B cell (primary cell): ENCODE measurements at regions not wholly inside any gene's neighbourhood (a gene's known extent, or its start where the extent isn't known, plus 50 kb on each side); places are given as distances from the start of the nearest gene placed in this dataset.

Experiments
- EZH2 ChIP-seq: IDR thresholded peaks from 2 replicates; pipeline ENCODE4 v1.6.1; 2012; ENCODE audit warnings: borderline replicate concordance, low read depth, mild to moderate bottlenecking, moderate library complexity, low read length; ENCODE audit not compliant: insufficient read depth, poor library complexity, severe bottlenecking
- TF ChIP-seq, protein P1 (sequence below): fragments of 200-600 bp; IDR thresholded peaks from one replicate; pipeline ENCODE4 v1.8.0; 2022; ENCODE audit warnings: antibody characterized with exemption, mild to moderate bottlenecking

DNA sequence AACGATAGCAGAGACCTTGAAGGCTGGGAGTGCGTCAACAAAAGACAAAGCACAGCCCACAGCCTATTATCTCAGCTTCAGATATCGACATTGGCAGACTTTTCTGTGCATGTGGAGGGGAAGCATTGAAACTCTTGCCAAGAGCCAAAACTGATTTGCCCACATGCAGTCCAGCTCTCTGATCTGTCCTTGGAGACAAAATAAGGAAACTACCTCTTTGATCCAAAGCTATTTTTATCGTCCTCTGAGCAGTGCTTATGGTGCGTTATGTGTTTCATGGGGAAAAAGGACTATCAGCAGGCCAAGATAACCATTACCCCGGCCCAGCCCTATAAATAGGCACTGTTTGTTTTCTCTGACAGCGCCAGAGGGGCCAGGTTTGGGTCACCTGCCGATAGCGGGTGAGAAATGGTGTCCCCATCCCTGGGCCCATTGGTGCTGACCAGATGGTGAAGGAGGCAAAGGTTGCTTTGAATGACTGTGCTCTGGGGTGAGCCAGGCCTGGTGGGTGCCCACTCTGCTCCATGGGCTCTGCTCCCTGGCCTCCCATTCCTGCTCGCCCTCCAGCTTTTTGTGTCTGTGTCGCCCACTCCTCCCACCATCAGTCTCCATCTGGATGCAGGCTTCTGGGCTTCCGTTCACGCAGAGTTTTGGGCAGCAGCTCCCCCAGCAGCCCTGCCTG, 176.1 kb upstream of the HS6ST1 start:
- TF ChIP-seq, protein P1, sequence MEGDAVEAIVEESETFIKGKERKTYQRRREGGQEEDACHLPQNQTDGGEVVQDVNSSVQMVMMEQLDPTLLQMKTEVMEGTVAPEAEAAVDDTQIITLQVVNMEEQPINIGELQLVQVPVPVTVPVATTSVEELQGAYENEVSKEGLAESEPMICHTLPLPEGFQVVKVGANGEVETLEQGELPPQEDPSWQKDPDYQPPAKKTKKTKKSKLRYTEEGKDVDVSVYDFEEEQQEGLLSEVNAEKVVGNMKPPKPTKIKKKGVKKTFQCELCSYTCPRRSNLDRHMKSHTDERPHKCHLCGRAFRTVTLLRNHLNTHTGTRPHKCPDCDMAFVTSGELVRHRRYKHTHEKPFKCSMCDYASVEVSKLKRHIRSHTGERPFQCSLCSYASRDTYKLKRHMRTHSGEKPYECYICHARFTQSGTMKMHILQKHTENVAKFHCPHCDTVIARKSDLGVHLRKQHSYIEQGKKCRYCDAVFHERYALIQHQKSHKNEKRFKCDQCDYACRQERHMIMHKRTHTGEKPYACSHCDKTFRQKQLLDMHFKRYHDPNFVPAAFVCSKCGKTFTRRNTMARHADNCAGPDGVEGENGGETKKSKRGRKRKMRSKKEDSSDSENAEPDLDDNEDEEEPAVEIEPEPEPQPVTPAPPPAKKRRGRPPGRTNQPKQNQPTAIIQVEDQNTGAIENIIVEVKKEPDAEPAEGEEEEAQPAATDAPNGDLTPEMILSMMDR: no peak
- TF ChIP-seq EZH2: no peak
